Glomerular endothelial cell (primary cell): ENCODE measurements at regions not wholly inside any gene's neighbourhood (a gene's known extent, or its start where the extent isn't known, plus 50 kb on each side); places are given as distances from the start of the nearest gene placed in this dataset.
"Not testable (repeated sequence)": the region's sequence is repeated elsewhere in the genome, so short reads cannot be mapped to it uniquely, and the experiment has no call there.

Experiments used
- DNase-seq: peaks from one replicate; pipeline ENCODE4 v3.0.0-alpha.2; 2011; ENCODE audit warnings: low read depth, low spot score; ENCODE audit errors: extremely low read depth

DNA sequence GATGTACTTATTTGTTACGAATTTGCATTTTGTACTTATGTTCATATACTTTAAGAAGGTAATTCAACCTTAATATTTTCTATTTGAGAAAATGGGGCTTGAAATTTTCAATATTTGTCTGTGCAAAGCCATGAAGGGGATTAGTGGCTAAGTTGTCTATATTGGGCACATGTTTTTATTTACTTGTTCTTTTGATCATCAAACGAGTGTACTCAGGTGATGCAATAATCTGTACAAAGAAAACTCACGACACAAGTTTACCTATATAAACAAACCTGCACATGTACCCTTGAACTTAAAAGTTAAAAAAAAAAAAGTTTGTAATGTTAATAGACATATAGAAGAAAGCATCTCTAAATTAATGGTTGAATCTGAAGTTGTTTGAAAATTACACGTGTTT is 658.9 kb upstream of the SYT4 start:
- no peak for DNase-seq

DNA sequence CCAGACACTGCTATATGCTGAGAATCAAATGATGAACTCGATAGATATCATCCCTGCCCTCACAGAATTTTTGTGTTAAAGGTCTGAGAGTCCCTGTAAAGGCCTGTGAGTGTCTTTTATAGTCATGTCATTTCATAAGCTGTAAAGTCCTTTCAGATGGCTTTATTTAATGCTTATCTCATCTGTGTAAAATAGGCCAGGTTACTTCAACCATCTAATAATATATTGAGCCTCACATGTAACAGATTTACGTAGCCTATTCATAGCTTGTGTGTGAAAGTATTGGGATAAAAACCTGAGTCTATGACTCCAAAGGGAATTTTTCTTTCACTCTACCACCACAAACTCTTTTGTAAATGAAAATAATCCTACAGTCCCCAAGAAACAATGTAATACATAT is 672.0 kb upstream of the SYT4 start:
- DNase-seq, result no peak

DNA sequence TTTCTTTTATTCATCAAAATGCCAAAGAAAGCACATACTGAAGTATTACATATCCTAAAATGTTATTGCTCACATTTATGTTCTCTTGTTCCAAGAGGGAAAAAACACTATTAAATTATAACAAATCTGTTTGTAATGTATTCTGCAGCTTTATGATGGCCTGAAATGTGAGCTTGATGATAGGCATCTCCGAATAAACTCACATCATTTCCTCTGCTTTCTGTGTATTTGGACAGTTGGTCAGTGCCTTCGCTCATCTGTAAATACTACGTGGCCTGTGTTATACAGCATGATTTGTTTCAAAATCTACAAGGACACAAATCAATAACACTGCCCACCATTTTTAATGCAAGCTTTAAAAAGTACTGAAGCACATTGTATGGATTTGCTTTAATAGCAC is 672.8 kb upstream of the SYT4 start:
- DNase-seq, result no peak

DNA sequence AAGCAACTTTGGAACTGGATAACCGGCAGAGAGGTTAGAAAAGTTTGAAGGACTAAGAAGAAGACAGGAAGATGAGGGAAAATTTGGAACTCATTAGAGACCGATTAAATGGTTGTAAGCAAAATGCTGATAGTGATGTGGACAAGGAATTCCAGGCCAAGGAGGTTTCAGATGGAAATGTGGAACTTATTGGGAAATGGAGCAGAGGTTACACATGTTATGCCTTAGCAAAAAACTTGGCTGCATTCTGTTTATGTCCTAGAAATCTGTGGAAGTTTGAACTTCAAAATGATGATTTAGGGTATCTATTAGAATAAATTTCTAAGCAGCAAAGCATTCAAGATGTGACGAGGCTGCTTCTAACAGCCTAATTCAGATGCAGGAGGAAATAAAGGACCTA is 675.1 kb upstream of the SYT4 start:
- DNase-seq, result no peak

DNA sequence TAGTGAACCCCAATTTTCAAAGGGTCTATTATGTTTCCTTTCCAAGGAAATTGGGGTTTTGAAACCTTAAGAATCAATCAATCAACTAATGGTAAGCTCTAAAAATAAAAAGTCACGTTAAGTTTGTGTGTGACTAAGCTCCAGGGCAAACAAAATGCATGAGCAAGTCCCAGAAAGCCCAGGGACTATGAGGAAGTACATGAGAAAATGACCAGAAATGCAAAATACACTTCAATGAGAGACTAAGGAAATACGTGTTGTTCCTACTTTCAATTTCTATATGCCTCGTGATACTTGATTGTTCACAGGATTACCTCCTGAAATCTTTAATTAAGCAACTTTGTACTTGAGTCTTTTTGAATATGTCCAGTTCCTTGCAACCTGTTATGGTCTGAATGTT is 684.4 kb upstream of the SYT4 start:
- no peak for DNase-seq

DNA sequence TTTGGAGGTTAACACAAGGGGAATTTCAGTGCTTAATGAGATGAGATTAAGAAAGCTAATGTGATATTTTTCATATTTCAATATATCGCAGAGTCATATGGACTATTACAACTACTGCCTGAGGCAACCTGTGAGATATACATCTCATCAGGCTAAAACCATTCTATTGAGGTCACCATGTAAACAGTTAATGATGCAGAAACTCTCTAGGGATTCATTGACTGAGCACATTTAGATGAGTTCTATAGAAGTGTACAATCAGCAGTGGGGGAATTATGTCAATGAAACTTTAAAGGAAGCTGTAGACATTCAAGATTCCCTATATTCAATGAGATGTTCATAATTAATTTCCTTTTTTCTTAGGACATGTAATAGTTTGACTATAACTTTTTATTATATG is 687.4 kb upstream of the SYT4 start:
- DNase-seq, result no peak

DNA sequence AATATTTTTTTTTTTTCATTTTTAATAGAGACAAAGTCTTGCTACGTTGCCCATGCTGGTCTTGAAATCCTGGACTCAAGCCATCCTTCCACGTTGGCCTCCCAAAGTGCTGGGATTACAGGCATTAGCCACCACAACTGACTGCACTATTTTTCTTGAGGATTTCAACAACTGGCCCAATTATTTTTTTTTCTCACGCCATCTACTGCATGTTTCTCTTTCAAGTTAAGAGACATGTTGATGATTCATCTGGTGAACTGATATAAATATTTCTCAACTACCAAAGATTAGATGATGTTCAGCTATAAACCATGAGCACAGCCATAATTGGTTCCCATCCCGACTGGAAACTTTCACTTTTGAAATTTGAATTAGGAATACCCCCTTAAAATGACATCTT is 688.4 kb upstream of the SYT4 start:
- DNase-seq, result no peak

DNA sequence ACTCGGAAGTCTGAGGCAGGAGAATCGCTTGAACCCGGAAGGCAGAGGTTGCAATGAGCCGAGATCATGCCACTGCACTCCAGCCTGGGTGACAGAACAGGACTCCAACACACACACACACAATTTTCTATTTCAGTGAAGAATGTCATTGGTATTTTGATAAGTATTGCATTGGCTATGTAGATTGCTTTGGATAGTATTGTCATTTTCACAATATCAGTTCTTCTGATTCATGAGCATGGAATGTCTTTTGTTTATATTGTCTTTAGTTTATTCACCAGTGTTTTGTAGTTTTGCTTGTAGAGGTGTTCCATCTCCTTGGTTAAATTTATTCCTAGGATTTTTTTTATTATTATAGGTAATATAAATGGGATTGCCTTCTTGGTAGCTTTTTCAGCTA is 693.4 kb upstream of the SYT4 start:
- no peak for DNase-seq

DNA sequence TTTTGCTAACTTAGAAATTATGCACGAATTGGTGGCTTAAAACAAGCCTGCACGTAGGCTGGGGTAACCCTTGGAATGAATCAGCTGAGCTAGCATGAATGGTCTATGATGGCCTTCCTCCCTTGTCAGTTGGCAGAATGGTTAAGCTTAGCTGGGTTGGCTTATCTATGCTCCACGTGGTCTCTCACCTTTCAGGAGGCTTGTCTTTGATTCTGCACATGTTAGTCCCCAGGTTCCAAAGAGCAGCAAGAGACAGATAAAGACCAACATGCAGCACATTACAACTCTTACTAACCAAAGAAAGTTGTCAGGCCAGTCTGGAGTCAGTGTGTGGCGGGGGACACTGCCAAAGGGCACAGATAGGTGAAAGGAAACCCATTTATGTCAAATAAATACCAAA is 700.9 kb upstream of the SYT4 start:
- no peak for DNase-seq

DNA sequence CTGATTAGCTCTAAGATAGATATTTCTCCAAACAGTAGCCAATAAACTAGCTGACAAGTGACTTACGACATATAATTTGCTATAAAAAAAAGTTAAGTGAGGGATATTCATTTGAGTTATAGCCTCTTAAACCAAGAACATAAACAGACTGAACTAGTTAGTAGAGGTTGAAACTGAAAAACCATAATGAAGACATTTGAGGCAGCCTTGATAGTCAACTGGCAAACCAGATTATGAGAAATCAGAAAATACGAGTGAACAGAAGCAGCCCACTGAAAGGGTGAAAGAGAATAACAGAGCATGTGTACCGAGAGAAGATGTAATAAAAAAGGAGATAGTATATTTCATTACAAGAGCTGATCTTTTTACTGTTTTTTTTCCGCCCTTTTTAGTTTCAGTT is 698.1 kb upstream of the SETBP1 start:
- DNase-seq, result no peak

DNA sequence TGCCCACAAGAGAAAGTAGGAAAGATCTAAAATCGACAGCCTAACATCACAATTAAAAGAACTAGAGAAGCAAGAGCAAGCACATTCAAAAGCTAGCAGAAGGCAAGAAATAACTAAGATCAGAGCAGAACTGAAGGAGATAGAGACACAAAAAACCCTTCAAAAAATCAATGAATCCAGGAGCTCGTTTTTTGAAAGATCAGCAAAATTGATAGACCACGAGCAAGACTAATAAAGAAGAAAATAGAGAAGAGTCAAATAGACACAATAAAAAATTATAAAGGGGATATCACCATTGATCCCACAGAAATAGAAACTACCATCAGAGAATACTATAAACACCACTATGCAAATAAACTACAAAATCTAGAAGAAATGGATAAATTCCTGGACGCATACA is 693.6 kb upstream of the SETBP1 start:
- DNase-seq, result not testable (repeated sequence)

DNA sequence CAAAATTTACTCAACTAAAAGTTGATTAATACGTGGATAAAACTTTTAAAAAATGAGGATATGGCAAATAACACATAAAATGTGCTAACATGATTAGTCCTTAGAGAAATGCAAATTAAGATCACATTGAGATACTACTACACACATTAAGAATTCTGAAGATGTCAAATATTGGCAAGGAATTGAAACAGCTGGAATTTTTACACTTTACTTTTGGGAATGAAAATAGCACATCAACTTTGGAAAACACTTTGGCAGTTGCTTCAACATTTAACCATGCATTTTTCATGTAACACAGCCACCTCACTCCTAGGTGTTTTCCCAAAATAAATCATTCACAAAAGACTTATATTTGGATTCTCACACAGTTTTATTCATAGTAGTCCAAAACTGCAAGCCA is 687.9 kb upstream of the SETBP1 start:
- no peak for DNase-seq

DNA sequence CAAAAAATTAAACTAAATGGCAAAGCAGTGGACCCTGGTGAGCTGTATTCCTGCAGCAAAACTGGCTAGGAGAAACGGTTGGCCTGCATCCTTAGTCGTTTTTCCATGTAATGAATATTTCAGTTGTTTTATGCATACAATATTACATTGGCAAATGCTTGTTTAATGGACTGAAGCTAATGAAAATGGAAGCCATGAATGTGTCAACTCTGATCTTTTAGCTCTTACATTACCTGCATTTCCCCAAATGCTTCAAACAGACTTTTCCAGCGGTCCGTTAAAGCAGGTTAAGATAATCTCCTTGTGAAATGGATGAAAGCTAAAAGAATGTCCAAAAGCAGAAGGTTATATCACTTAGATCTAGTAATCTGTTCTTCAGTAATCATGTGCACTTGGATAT is 686.3 kb upstream of the SETBP1 start:
- DNase-seq, result no peak

DNA sequence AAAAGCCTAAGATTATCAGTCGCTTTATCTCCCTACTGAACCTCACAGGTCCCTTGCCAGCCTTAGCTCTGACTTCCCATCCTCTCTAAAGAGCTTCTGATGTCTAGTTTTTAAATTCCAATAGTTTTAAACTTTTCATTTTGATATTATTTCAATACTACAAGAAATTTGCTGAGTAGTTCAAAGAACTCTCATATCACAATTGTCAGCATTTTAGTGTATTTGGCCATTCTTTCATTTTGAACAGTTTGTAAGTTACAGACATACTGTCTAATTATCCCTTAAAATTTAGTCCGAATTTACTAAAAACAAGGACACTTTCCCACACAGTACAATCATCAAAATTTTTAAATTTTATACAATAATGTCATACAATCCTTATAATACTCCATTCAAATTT is 666.8 kb upstream of the SETBP1 start:
- DNase-seq, result no peak

DNA sequence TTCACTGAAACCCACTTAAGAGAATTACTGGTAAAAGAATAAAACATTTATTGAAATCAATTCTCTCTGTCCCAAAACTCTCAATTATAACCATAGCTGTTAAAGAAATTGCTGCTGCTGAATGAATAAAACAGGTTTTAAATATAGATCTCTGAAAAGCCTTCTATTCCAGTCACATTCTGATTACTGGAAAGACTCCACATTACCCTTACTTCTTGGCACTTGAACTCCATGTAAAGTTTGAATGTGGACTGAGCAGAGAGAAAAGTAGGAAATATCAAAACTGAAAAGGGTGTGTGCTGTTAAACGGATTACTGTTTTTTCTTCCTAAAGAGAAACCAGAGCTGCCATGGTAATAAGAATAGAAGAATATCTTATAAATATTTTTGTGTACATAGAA is 655.3 kb upstream of the SETBP1 start:
- no peak for DNase-seq

DNA sequence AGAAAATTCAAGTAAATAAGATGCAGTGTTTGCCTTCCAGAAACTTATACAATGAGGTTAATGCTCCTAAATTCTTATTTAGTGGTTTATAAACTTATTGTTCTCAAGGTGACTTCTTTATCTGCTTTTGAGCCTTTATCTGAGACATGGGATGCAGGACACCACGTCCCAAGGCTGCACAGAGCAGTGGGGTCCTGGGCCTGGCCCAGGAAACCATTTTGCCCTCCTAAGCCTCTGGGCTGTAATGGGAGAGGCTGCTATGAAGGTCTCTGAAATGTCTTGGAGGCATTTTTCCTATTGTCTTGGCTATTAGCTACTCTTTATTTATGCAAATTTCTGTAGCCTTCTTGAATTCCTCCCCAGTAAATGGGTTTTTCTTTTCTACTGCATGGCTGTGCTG is 652.6 kb upstream of the SETBP1 start:
- DNase-seq, result no peak

DNA sequence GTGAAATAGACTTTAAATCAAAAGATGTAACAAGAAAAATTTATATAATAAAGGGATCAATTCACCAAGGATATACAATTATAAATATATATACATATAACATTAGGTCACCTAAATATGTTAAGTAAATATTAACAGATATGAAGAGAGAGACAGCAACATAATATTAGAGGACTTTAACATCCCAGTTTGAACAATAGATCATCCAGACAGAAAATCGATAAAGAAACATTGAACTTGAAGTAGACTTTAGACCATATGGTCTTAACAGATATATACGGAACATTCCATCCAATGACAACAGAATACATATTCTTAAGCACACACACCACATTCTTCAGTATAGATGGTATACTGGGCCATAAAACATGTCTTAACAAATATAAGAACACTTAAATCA is 649.6 kb upstream of the SETBP1 start:
- DNase-seq, result no peak

DNA sequence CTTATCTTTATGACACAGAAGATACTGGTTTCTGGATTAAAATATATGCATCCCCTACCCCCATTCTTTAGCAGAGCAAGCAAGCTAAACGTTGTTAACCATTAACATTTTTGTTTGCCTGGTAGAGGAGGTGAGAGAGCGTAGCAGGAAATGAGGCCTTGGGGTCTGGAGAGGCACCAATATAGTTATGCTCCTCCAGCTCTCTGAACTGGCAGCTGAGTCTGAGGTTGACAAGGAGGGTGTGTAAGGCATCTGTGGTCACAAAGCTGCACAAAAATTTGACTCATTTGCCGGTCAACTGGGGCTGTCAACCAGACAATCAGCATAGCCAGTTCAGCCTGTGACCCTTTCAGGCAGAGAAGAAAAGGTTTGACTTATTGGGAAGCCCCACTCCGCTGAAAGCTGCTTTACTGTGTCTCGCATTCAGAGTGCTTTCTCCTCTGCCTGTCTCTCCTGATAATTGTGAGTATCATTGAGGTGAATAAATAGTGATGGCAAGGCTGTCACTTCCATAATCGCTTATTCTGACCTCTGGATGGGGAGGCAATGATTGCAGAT is 647.5 kb upstream of the SETBP1 start:
- DNase-seq, result no peak

DNA sequence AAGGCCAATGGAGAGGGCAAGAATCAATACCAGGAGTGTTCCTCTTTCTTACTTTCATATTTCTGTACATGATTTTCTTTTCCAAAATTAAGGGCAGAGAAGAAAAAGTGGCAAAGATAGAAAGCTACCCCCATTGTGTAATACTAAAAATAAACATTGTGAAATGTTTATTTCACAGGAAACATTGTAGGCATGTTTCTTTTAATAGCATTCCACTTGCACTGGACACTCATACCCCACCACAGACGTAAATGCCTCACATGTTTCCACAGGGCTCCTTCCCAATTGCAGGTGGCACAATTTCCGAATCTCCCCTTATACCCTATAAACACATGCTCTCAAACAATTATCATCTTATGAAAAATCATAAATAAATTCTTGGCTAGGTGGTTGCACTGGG is 645.1 kb upstream of the SETBP1 start:
- DNase-seq, result no peak

DNA sequence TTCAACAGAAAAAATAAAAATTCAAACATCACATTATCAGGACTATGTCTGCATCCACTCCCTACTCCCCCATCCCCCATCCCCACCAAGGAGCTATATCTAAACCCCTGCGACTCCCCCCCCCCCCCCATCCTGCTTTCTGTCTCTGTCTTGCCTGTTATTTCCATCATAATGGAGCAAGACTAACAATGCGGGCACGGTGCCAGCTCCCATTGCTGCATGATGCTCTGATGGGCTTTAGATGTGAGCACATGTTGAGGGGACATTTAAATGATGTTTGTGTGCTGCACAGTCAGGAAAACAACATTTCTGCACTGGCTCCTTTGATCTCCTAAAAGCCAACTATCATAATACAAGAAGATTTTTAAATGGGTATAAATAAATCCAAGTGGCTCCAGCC is 644.2 kb upstream of the SETBP1 start:
- no peak for DNase-seq

DNA sequence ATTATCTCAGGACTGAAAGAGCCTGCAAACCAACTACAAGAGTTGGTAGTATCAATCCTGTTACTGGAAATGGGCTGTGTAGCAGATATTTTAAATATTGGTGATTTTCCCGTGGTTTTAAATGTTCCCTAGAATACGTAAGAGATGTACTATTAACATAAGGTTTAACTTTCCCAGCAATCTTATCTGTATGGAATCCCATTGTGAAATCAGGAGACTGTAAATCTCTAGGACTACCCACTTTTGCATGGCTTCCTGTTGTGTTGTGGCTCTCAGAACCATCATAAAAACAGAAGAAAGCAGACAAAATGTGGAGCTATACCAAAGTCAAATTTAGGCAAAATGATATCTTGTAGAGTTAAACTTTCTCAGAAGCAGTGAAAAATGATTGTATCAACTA is 641.5 kb upstream of the SETBP1 start:
- DNase-seq, result no peak

DNA sequence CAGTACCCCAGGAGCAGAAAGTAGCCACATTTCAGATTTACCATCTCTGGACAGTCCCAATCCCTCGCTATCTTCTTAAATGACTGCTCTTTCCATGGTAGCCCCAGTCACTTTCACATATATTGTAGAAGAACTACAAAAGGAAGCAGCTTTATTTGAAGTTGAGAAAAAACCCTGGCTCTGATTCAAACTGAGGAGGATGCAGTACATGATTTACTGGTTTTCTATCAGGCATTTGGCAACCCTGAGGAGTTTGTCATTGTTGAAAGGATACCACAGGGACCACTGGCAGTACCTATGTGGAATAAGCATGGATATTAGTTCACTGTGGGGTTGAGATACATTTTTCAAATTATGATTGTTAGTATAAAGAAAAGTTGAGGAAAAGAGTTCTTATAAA is 640.9 kb upstream of the SETBP1 start:
- DNase-seq, result no peak

DNA sequence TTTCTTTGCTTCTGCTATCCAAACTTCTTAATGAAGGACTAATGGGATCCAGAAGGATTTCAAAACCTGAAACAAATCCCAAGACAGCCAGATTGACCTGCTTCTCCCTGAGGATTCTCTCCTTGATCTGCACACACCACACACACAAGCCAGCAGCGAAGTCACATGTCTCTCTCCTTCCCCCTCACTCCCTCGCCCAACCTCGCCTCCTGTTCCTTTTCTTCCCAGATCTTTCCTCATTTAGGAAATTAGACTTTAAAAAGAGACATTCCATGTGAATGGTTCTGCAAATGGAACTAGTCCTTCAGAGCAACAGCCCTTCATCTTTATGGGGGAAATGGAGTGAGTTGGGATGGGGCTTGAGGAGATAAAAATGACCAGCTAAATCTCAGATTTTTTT is 639.1 kb upstream of the SETBP1 start:
- DNase-seq, result no peak

DNA sequence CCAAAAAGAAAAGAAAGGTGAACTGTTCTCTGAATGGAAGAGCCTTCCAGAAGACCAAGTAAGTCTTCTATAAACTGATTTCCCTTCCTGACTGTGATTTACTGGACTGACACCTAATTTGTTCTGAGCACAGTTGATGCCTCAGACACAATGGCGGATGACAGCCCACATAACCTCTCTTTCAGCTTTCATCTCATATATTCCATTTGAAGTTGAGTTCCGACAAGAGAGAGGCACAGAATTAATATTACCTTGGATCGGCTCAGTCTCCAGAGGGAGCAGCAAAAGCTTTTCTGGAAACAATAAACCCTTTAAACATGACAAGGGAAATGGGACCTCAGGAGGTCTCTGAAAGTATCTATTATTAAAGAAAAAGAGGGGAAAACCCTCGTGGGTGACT is 638.7 kb upstream of the SETBP1 start:
- DNase-seq, result no peak
